ENCODE measurements at regions not wholly inside any gene's neighbourhood (a gene's known extent, or its start where the extent isn't known, plus 50 kb on each side); places are given as distances from the start of the nearest gene placed in this dataset.

GRCh38 chr13:103410002-103410401 is 343.8 kb upstream of the SLC10A2 start:
- no peak overlapping the region for H3K4me3 ChIP-seq (ENCODE audit: low read length)
- H3K27me3 ChIP-seq (ENCODE audit: control insufficient read depth, insufficient read depth, low read length, poor library complexity, severe bottlenecking): no peaks in the 10 kb centered on the region
- H3K27ac ChIP-seq (ENCODE audit: low read depth, low read length): no peak overlapping the region
- no peaks in the 10 kb centered on the region for H3K36me3 Mint-ChIP-seq (ENCODE audit: low read depth)
- H3K9me3 ChIP-seq (ENCODE audit: control insufficient read depth, low read length): no peaks in the 10 kb centered on the region
- H3K36me3 ChIP-seq (ENCODE audit: control insufficient read depth, insufficient read depth, low read length): no peaks in the 10 kb centered on the region
- 86 to 96% methylated on average over 3 to 4 of the region's 4 CpGs for WGBS, 2 experiments (ENCODE audit: insufficient coverage in 1 of 2, insufficient read length in 1 of 2)
- H3K9ac ChIP-seq (ENCODE audit: extremely low read depth, low read length, poor library complexity, severe bottlenecking): no peak overlapping the region
- no peaks in the 10 kb centered on the region for H3K9me3 Mint-ChIP-seq
- H3K4me1 ChIP-seq (ENCODE audit: control insufficient read depth, insufficient read depth, low read length): no peaks in the 10 kb centered on the region
- no peak overlapping the region for H3K27ac Mint-ChIP-seq
- H3K27me3 Mint-ChIP-seq (ENCODE audit: insufficient read depth): peaks cover 13% of the 10 kb centered on the region
- peaks cover 5% of the 10 kb centered on the region for H3K4me1 Mint-ChIP-seq
- DNase-seq: no peak
- no peak for TF ChIP-seq CTCF (conservative IDR thresholded peaks at IDR 0.05)
- H3K4me3 Mint-ChIP-seq: no peak overlapping the region

- Mint-ChIP-seq H3K27ac (no peak overlapping the region), H3K4me3 (no peak overlapping the region), H3K36me3 (ENCODE audit: low read depth) (no peaks in the 10 kb centered on the region), H3K4me1 (peaks cover 11% of the 10 kb centered on the region), H3K9me3 (no peaks in the 10 kb centered on the region), H3K27me3 (ENCODE audit: insufficient read depth) (peaks cover 13% of the 10 kb centered on the region)
- Histone ChIP-seq H3K27ac (ENCODE audit: low read depth, low read length) (no peak overlapping the region), H3K27me3 (ENCODE audit: control insufficient read depth, insufficient read depth, low read length, poor library complexity, severe bottlenecking) (no peaks in the 10 kb centered on the region), H3K9ac (ENCODE audit: extremely low read depth, low read length, poor library complexity, severe bottlenecking) (no peak overlapping the region), H3K4me1 (ENCODE audit: control insufficient read depth, insufficient read depth, low read length) (no peaks in the 10 kb centered on the region), H3K36me3 (ENCODE audit: control insufficient read depth, insufficient read depth, low read length) (no peaks in the 10 kb centered on the region), H3K9me3 (ENCODE audit: control insufficient read depth, low read length) (no peaks in the 10 kb centered on the region), H3K4me3 (ENCODE audit: low read length) (no peak overlapping the region)
- no peak for TF ChIP-seq CTCF (conservative IDR thresholded peaks at IDR 0.05)
- no peak for DNase-seq
- 97 to 100% methylated on average over 2 to 4 of the region's 5 CpGs for WGBS, 2 experiments (ENCODE audit: insufficient coverage in 1 of 2, insufficient read length in 1 of 2)
Observed at GRCh38 chr13:103406967-103407366, 340.8 kb upstream of the SLC10A2 start.

- no peak for DNase-seq
- Histone ChIP-seq H3K36me3 (ENCODE audit: control insufficient read depth, insufficient read depth, low read length) (no peaks in the 10 kb centered on the region), H3K9ac (ENCODE audit: extremely low read depth, low read length, poor library complexity, severe bottlenecking) (no peak overlapping the region), H3K4me1 (ENCODE audit: control insufficient read depth, insufficient read depth, low read length) (no peaks in the 10 kb centered on the region), H3K27ac (ENCODE audit: low read depth, low read length) (no peak overlapping the region), H3K27me3 (ENCODE audit: control insufficient read depth, insufficient read depth, low read length, poor library complexity, severe bottlenecking) (no peaks in the 10 kb centered on the region), H3K9me3 (ENCODE audit: control insufficient read depth, low read length) (no peaks in the 10 kb centered on the region), H3K4me3 (ENCODE audit: low read length) (no peak overlapping the region)
- no peak for TF ChIP-seq CTCF (conservative IDR thresholded peaks at IDR 0.05)
- no peak overlapping the region for H3K27ac Mint-ChIP-seq
- no peaks in the 10 kb centered on the region for H3K36me3 Mint-ChIP-seq (ENCODE audit: low read depth)
- H3K4me1 Mint-ChIP-seq: peaks cover 11% of the 10 kb centered on the region
- no peak overlapping the region for H3K4me3 Mint-ChIP-seq
- peaks cover 6% of the 10 kb centered on the region for H3K9me3 Mint-ChIP-seq
- peaks cover 13% of the 10 kb centered on the region for H3K27me3 Mint-ChIP-seq (ENCODE audit: insufficient read depth)
- WGBS, 2 experiments (ENCODE audit: insufficient coverage in 1 of 2, insufficient read length in 1 of 2): 67 to 90% methylated on average over 1 to 2 of the region's 2 CpGs
Observed at GRCh38 chr13:103405297-103405696, 339.1 kb upstream of the SLC10A2 start.

Data from endodermal cell (in vitro differentiated cells).